RWPE1 (cell line): ENCODE measurements at regions not wholly inside any gene's neighbourhood (a gene's known extent, or its start where the extent isn't known, plus 50 kb on each side); places are given as distances from the start of the nearest gene placed in this dataset.

Experiments used
- CTCF ChIA-PET: fragments of 350-600 bp; sonication (Branson Sonifier 250); formaldehyde crosslinking; extraction: SDS; loops from one replicate; lab custom pipeline; 2021; lab: Yijun Ruan, JAX
- POLR2A ChIA-PET: fragments of 400-600 bp; formaldehyde crosslinking; extraction: SDS; loops from one replicate; lab custom pipeline; 2020; ENCODE audit warnings: antibody characterized with exemption; ENCODE audit not compliant: low non-redundant PET; lab: Yijun Ruan, JAX
- DNase-seq: peaks from one replicate; pipeline ENCODE4 v3.0.0; 2012; ENCODE audit warnings: low spot score
- H3K27ac ChIP-seq: fragments of 450-650 bp; 2 replicates; pipeline ENCODE4 v1.5.1; 2017
- CTCF ChIP-seq: fragments of 450-650 bp; conservative IDR thresholded peaks from 2 replicates; pipeline ENCODE4 v1.5.1; 2017; ENCODE audit warnings: low read depth, mild to moderate bottlenecking

- POLR2A ChIA-PET, result no interaction called here
- TF ChIP-seq CTCF, result no peak
- CTCF ChIA-PET, result no interaction called here
Measured at GRCh38 chr2:65737452-65738011, 305.1 kb upstream of the SPRED2 start.

GRCh38 chr2:65731476-65731875 is 299.1 kb upstream of the SPRED2 start:
- no peak overlapping the region for H3K27ac ChIP-seq
- CTCF ChIA-PET, result no interaction called here
- POLR2A ChIA-PET, result no interaction called here
- DNase-seq, result no peak
- no peak for TF ChIP-seq CTCF

More at GRCh38 chr2:65737452-65738011, 305.1 kb upstream of the SPRED2 start:
- DNase-seq, result no peak
- H3K27ac ChIP-seq, result no peak overlapping the region

GRCh38 chr2:65730186-65730585 is 297.8 kb upstream of the SPRED2 start:
- TF ChIP-seq CTCF, result no peak
- CTCF ChIA-PET, result no interaction called here
- POLR2A ChIA-PET, result no interaction called here

GRCh38 chr2:65729246-65729645 is 296.8 kb upstream of the SPRED2 start:
- CTCF ChIA-PET, result no interaction called here
- no peak overlapping the region for H3K27ac ChIP-seq
- POLR2A ChIA-PET, result no interaction called here
- DNase-seq, result no peak
- no peak for TF ChIP-seq CTCF

More at GRCh38 chr2:65730186-65730585, 297.8 kb upstream of the SPRED2 start:
- no peak for DNase-seq
- H3K27ac ChIP-seq, result no peak overlapping the region

- ChIA-PET POLR2A (no interaction called here), CTCF (no interaction called here)
- no peak overlapping the region for H3K27ac ChIP-seq
- TF ChIP-seq CTCF, result no peak
- peak; percentile 56 for DNase-seq
Measured at GRCh38 chr2:65728477-65729180, 296.2 kb upstream of the SPRED2 start.

- no peak overlapping the region for H3K27ac ChIP-seq
- CTCF ChIA-PET, result no interaction called here
- POLR2A ChIA-PET, result no interaction called here
- DNase-seq, result no peak
- no peak for TF ChIP-seq CTCF
Measured at GRCh38 chr2:65727816-65728215, 295.4 kb upstream of the SPRED2 start.
